Spleen (tissue), 11 donors: ENCODE measurements at regions not wholly inside any gene's neighbourhood (a gene's known extent, or its start where the extent isn't known, plus 50 kb on each side); places are given as distances from the start of the nearest gene placed in this dataset.
"Not testable (repeated sequence)": the region's sequence is repeated elsewhere in the genome, so short reads cannot be mapped to it uniquely, and the experiment has no call there.

Experiments
- DNase-seq: peaks from one replicate; pipeline ENCODE4 v3.0.0-alpha.2; 2020
- H3K27ac ChIP-seq, 8 donors: fragments of 200-600 bp; sonication (generic) in 7 of 8; 1 replicate in 4 of 8; 2 replicates in 4 of 8; pipeline versions ENCODE4 v1.5.0 to v1.8.0; 2016 to 2021; ENCODE audit warnings: inconsistent platforms in 4 of 8, mild to moderate bottlenecking in 4 of 8, moderate library complexity in 1 of 8
- H3K27me3 ChIP-seq, 7 donors: fragments of 200-600 bp; sonication (generic) in 6 of 7; replicated peaks in 1 of 7; 1 replicate in 4 of 7; 2 replicates in 3 of 7; pipeline versions ENCODE4 v1.5.0 to v1.8.0; 2016 to 2021; ENCODE audit warnings: inconsistent platforms in 3 of 7, mild to moderate bottlenecking in 1 of 7
- H3K36me3 ChIP-seq, 6 donors: fragments of 200-600 bp; sonication (generic) in 5 of 6; 1 replicate in 4 of 6; 2 replicates in 2 of 6; pipeline versions ENCODE4 v1.5.0 to v1.8.0; 2016 to 2021; ENCODE audit warnings: inconsistent platforms in 2 of 6
- H3K4me1 ChIP-seq, 6 donors: fragments of 200-600 bp; sonication (generic) in 5 of 6; 1 replicate in 3 of 6; 2 replicates in 3 of 6; pipeline versions ENCODE4 v1.5.0 to v1.8.0; 2016 to 2021; ENCODE audit warnings: inconsistent platforms in 3 of 6
- H3K4me3 ChIP-seq, 8 donors: fragments of 200-600 bp; sonication (generic) in 7 of 8; 1 replicate in 4 of 8; 2 replicates in 4 of 8; pipeline versions ENCODE4 v1.5.0 to v1.8.0; 2016 to 2021; ENCODE audit warnings: inconsistent platforms in 4 of 8, mild to moderate bottlenecking in 4 of 8, moderate library complexity in 2 of 8
- H3K9me3 ChIP-seq, 8 donors: fragments of 200-600 bp; sonication (generic) in 7 of 8; 1 replicate in 4 of 8; 2 replicates in 4 of 8; pipeline versions ENCODE4 v1.5.0 to v1.8.0; 2016 to 2021; ENCODE audit warnings: inconsistent platforms in 4 of 8
- POLR2A ChIP-seq, 3 donors: fragments of 450-650 bp; IDR thresholded peaks; one replicate each; pipeline ENCODE4 v1.5.1; 2017; ENCODE audit warnings: antibody characterized with exemption in 3 of 3, mild to moderate bottlenecking in 1 of 3
- POLR2AphosphoS5 ChIP-seq, 3 donors: sonication (generic); formaldehyde crosslinking; IDR thresholded peaks; one replicate each; pipeline ENCODE4 v1.5.1; 2017; ENCODE audit warnings: antibody characterized with exemption in 3 of 3
- WGBS, 5 donors: extraction: QIAGEN DNeasy Blood & Tissue Kit in 3 of 5; methylation state at CpG; one replicate each; pipeline versions ENCODE4 v1.1.5 to v1.1.7; 2013 to 2018; 5-methylcytosine and 5-hydroxymethylcytosine counted together
- intact Hi-C: fragments of 100-400 bp; cut with DNase I; formaldehyde crosslinking; loops from one replicate; pipeline ENCODE4 v1.15.0; 2023; ENCODE audit warnings: low total_unique reads
- TF ChIP-seq, protein P1 (sequence below), 11 experiments: fragments of 200-600 bp in 7 of 11; fragments of 450-650 bp in 4 of 11; sonication (generic) in 4 of 11; IDR thresholded peaks in 8 of 11; conservative IDR thresholded peaks in 3 of 11; 1 replicate in 7 of 11; 2 replicates in 4 of 11; pipeline versions ENCODE4 v1.4.0 to v1.8.0; 2016 to 2021; ENCODE audit warnings: antibody characterized with exemption in 11 of 11, inconsistent platforms in 4 of 11, mild to moderate bottlenecking in 1 of 11
- donor health status: healthy with polysubstance abuse.
- donor health status: DM: no; HTN: no; CAD: no; lungs with moderate emphysema.
- donor health status: DM: no; HTN: no; CAD: no.
- donor health status: Bipolar disorder and iron deficiency.
- donor health status: healthy.
- donor health status: DM: no; HTN: no; CAD: no.
- donor health status: DM: yes; HTN: yes; CAD: no.

GRCh38 chr2:134041877-134042276 lies 212.0 kb upstream of the MGAT5 start:
- Histone ChIP-seq H3K4me1 (peaks cover 4 to 46% (median 17%) of the 10 kb centered on the region in 6 donors), H3K9me3 (peaks cover 0 to 15% (median 0%) of the 10 kb centered on the region in 8 donors), H3K4me3 (no peak overlapping the region), H3K27ac (peak overlapping the region in 3 of 8 donors; percentile 55 to 80 (median 69)), H3K27me3 (no peaks in the 10 kb centered on the region), H3K36me3 (no peaks in the 10 kb centered on the region)
- no peak for DNase-seq
- TF ChIP-seq POLR2AphosphoS5 (IDR thresholded peaks at IDR 0.05) (no peak), POLR2A (IDR thresholded peaks at IDR 0.05) (no peak)
- TF ChIP-seq, protein P1, sequence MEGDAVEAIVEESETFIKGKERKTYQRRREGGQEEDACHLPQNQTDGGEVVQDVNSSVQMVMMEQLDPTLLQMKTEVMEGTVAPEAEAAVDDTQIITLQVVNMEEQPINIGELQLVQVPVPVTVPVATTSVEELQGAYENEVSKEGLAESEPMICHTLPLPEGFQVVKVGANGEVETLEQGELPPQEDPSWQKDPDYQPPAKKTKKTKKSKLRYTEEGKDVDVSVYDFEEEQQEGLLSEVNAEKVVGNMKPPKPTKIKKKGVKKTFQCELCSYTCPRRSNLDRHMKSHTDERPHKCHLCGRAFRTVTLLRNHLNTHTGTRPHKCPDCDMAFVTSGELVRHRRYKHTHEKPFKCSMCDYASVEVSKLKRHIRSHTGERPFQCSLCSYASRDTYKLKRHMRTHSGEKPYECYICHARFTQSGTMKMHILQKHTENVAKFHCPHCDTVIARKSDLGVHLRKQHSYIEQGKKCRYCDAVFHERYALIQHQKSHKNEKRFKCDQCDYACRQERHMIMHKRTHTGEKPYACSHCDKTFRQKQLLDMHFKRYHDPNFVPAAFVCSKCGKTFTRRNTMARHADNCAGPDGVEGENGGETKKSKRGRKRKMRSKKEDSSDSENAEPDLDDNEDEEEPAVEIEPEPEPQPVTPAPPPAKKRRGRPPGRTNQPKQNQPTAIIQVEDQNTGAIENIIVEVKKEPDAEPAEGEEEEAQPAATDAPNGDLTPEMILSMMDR (IDR thresholded peaks at IDR 0.05 in 8 of 11, conservative IDR thresholded peaks at IDR 0.05 in 3 of 11), result no peak
- intact Hi-C loops, result no loop called here

DNA sequence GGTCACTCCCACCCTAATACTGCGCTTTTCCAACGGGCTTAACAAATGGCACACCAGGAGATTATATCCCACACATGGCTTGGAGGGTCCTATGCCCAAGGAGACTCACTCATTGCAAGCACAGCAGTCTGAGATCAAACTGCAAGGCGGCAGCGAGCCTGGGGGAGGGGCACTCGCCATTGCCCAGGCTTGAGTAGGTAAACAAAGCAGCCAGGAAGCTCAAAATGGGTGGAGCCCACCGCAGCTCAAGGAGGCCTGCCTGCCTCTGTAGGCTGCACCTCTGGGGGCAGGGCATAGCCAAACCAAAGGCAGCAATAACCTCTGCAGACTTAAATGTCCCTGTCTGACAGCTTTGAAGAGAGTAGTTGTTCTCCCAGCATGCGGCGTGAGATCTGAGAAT lies 210.8 kb upstream of the MGAT5 start:
- WGBS, 5 donors, result 66 to 92% (median 87%) methylated on average over 7 to 8 of the region's 8 CpGs
- DNase-seq, intact Hi-C loops: not testable (repeated sequence)

DNA sequence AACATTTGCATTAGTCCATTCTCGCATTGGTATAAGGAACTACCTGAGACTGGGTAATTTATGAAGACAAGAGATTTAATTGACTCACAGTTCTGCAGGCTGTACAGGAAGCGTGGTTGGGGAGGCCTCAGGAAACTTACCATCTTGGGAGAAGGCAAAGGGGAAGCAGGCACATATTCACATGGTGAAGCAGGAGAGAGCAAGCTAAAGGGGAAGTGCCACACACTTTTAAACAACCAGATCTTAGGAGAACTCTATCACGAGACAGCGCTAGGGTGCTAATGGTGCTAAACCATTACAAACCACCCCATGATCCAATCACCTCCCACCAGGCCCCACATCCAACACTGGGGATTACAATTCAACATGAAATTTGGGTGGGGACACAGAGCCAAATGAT lies 201.7 kb upstream of the MGAT5 start:
- H3K36me3 ChIP-seq, result no peaks in the 10 kb centered on the region
- 47 to 67% (median 60%) methylated on average over 4 of the region's 4 CpGs for WGBS, 5 donors
- DNase-seq, result no peak
- no peaks in the 10 kb centered on the region for H3K4me1 ChIP-seq
- H3K4me3 ChIP-seq, result no peak overlapping the region
- no peaks in the 10 kb centered on the region for H3K27me3 ChIP-seq
- no peak for TF ChIP-seq POLR2AphosphoS5 (IDR thresholded peaks at IDR 0.05)
- TF ChIP-seq, protein P1 (IDR thresholded peaks at IDR 0.05 in 8 of 11, conservative IDR thresholded peaks at IDR 0.05 in 3 of 11), result no peak
- no peak for TF ChIP-seq POLR2A (IDR thresholded peaks at IDR 0.05)
- H3K27ac ChIP-seq, result no peak overlapping the region
- intact Hi-C loops, result no loop called here
- peaks cover 0 to 15% (median 2%) of the 10 kb centered on the region in 8 donors for H3K9me3 ChIP-seq

More for the DNA sequence above, 210.8 kb upstream of the MGAT5 start:
- H3K36me3 ChIP-seq, H3K27me3 ChIP-seq, H3K27ac ChIP-seq, H3K4me3 ChIP-seq: not testable (repeated sequence)
- H3K4me1 ChIP-seq, result peaks cover 4 to 46% (median 17%) of the 10 kb centered on the region in 6 donors
- peaks cover 0 to 15% (median 0%) of the 10 kb centered on the region in 8 donors for H3K9me3 ChIP-seq

GRCh38 chr2:134056173-134056572 lies 197.7 kb upstream of the MGAT5 start:
- intact Hi-C loops, result no loop called here
- 87 to 91% (median 89%) methylated on average over 2 of the region's 2 CpGs for WGBS, 5 donors
- TF ChIP-seq POLR2A (IDR thresholded peaks at IDR 0.05) (no peak), POLR2AphosphoS5 (IDR thresholded peaks at IDR 0.05) (no peak)
- TF ChIP-seq, protein P1 (IDR thresholded peaks at IDR 0.05 in 8 of 11, conservative IDR thresholded peaks at IDR 0.05 in 3 of 11), result no peak
- no peak overlapping the region for H3K4me3 ChIP-seq
- no peak for DNase-seq
- no peak overlapping the region for H3K27ac ChIP-seq
- H3K9me3 ChIP-seq, result peaks cover 0 to 12% (median 2%) of the 10 kb centered on the region in 8 donors
- no peaks in the 10 kb centered on the region for H3K27me3 ChIP-seq
- no peaks in the 10 kb centered on the region for H3K36me3 ChIP-seq
- H3K4me1 ChIP-seq, result no peaks in the 10 kb centered on the region

DNA sequence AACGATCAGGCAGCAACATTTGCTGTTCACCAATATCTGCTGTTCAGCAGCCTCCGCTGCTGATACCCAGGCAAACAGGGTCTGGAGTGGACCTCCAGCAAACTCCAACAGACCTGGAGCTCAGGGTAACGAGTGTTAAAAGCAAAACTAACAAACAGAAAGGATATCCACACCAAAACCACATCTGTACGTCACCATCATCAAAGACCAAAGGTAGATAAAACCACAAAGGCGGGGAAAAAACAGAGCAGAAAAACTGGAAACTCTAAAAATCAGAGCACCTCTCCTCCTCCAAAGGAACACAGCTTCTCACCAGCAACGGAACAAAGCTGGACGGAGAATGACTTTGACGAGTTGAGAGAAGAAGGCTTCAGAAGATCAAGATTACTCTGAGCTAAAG lies 192.8 kb upstream of the MGAT5 start:
- H3K27me3 ChIP-seq, DNase-seq, intact Hi-C loops, H3K4me3 ChIP-seq, H3K27ac ChIP-seq, H3K4me1 ChIP-seq, H3K36me3 ChIP-seq: not testable (repeated sequence)
- 76 to 80% (median 77%) methylated on average over 8 of the region's 8 CpGs for WGBS, 5 donors
- H3K9me3 ChIP-seq, result peaks cover 0 to 24% (median 6%) of the 10 kb centered on the region in 8 donors

DNA sequence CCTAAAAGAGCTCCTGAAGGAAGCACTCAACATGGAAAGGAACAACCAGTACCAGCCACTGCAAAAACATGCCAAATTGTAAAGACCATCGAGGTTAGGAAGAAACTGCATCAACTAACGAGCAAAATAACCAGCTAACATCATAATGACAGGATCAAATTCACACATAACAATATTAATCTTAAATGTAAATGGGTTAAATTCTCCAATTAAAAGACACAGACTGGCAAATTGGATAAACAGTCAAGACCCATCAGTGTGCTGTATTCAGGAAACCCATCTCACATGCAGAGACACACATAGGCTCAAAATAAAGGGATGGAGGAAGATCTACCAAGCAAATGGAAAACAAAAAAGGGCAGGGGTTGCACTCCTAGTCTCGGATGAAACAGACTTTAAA lies 191.6 kb upstream of the MGAT5 start:
- WGBS, 5 donors, result 55 to 92% (median 75%) methylated on average over 3 of the region's 3 CpGs
- intact Hi-C loops, H3K27ac ChIP-seq, H3K27me3 ChIP-seq, DNase-seq, H3K36me3 ChIP-seq, H3K4me1 ChIP-seq, H3K4me3 ChIP-seq: not testable (repeated sequence)
- peaks cover 0 to 24% (median 6%) of the 10 kb centered on the region in 8 donors for H3K9me3 ChIP-seq

- H3K4me3 ChIP-seq, H3K27me3 ChIP-seq, intact Hi-C loops, DNase-seq, H3K36me3 ChIP-seq, H3K4me1 ChIP-seq, H3K27ac ChIP-seq: not testable (repeated sequence)
- 92 to 97% (median 96%) methylated on average over 16 to 27 of the region's 27 CpGs for WGBS, 5 donors
- peaks cover 0 to 24% (median 6%) of the 10 kb centered on the region in 8 donors for H3K9me3 ChIP-seq
Observed at GRCh38 chr2:134063916-134064315, 190.0 kb upstream of the MGAT5 start.
